HG03571 (cell line): ENCODE measurements at regions not wholly inside any gene's neighbourhood (a gene's known extent, or its start where the extent isn't known, plus 50 kb on each side); places are given as distances from the start of the nearest gene placed in this dataset.
"Not testable (repeated sequence)": the region's sequence is repeated elsewhere in the genome, so short reads cannot be mapped to it uniquely, and the experiment has no call there.

Experiments used
- ATAC-seq: cut with Tn5 transposase; IDR thresholded peaks from one replicate; pipeline ENCODE4 v1.9.1; 2021; ENCODE audit not compliant: unreplicated experiment

DNA sequence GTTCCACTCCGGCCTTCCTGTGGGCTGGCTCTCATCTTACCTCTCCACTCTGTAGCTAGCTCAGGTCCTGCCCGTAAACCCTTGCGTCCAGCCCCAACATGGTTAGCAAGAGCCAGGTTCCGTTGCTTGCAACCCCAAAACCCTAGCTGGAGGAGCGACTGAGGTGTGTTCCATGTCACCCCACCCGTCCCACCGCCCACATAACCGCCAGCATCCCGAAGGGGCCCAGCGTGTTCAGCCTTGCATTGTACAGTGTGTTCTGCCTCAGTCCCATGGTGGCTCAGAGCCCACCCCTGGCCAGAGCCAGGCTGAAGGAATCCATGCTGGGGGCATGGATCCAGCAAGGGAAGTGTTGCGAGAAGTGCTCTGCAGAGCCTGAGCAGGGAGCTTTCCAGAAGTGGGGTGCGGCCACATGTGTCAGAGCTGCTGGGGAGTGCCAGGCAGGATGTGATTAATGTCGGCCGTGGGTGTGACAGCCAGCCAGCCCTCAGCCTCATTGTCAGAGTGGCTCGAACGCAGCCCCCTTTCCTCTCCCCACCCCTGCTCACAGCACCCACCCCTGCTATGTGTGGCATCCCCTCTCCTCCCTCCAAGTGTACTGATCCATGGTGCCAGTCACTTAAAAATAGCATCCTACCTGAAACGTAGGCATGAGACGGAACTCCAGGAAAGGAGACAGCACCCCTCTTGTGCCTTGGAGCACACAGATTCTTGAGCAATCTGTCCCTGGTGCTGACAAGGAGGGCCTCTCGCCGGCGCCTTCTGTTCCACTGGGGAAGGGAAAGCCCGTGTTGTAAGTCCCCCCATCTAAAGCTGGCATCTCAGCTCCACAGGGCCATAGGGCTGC, 158.9 kb downstream of the OR4M2 start:
- ATAC-seq, result not testable (repeated sequence)

GRCh38 chr15:22239806-22240180, 159.5 kb downstream of the OR4M2 start:
- no peak for ATAC-seq

DNA sequence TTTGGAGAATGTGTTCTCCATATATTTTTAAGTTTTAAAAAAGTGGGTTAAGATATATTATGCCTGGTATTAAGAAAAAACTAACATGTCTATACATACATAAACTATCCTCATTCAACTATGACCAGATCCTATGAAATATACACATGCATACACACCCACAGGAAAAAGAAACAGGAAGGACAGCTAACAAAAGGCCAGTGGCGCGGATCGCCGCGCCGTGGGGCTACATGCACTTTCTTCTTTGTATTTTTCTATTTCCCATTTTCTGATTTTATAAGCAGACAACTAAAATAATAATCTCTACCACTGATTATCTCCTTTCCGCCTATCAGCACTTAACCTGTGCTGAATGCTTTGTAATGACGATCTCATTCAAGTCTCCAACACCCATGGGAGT, 160.1 kb downstream of the OR4M2 start:
- ATAC-seq, result no peak

DNA sequence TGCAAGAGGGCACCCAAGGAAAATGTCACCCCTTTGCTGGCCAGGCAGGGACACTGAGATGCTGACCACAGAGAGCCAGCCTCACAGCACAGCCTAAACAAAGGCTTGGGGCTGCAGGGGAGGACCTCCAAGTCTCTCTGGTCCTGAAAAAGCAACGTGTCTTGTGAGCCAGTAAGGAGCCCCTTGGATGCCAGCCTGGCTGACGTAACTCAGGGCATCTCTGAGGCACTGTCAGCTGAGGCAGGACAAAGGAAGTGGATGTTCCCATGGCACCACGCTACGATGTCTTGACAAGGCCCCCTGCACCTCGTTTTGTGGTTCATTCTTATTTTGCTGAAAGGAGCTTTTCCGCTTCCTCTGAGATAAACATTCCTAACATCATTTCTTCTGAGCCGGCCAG, 160.7 kb downstream of the OR4M2 start:
- ATAC-seq, result no peak

- no peak for ATAC-seq
These were observed 161.1 kb downstream of the OR4M2 start for GRCh38 chr15:22241451-22241850.

DNA sequence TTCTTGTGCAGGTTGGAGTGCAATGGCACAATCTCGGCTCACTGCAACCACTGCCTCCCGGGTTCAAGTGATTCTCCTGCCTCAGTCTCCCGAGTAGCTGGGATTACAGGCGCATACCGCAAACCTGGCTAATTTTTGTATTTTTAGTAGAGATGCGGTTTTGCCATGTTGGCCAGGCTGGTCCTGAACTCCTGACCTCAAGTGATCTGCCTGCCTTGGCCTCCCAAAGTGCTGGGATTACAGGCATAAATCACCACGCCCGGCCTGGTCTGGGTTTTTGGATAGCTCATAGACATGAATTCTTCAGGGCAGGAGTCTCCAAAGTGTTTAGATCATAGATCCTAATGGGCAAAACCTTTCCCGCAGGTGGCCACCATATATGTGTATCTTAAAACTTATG, 162.0 kb downstream of the OR4M2 start:
- not testable (repeated sequence) for ATAC-seq

DNA sequence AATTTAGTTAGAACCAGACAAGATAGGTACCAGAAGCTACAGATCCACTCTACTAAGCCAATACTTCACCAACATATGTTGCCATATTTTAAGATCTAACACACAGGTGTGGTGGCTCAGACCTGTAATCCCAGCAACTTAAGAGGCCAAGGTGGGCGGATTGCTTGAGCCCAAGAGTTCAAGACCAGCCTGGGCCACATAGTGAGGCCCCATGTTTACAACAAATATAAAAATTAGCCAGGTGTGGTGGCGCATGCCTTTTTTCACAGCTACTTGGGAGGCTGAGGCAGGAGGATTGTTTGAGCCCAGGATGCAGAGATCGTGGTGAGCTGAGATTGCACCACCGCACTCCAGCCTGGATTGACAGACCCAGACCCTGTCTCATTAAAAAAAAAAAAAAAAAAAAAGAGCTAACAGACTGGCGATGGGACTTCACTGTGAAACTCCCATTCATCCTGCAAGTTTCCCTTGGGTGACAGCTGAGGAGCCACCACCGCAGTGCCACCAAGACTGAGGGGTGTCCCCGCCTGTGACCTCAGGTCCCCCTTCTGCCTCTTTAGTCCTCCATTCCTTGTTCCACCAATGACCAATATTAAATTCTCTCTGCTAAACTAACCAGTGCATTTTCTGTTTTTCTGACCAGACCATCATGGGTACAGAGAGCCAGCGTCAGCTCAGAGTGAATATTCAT, 163.3 kb downstream of the OR4M2 start:
- ATAC-seq, result no peak

DNA sequence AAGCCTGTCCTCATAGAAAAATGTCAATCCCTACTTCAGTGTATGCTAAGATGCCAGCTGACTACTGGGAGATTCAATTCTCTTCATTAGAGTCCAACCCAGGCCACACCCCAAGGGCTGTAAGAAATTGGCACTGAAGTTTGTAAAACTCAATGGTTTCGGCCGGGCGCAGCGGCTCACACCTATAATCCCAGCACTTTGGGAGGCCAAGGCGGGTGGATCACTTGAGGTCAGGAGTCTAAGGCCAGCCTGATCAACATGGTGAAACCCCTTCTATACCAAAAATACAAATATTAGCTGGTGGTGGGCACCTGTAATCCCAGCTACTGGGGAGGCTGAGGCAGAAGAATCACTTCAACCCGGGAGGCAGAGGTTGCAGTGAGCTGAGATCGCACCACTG, 169.2 kb downstream of the OR4M2 start:
- not testable (repeated sequence) for ATAC-seq

DNA sequence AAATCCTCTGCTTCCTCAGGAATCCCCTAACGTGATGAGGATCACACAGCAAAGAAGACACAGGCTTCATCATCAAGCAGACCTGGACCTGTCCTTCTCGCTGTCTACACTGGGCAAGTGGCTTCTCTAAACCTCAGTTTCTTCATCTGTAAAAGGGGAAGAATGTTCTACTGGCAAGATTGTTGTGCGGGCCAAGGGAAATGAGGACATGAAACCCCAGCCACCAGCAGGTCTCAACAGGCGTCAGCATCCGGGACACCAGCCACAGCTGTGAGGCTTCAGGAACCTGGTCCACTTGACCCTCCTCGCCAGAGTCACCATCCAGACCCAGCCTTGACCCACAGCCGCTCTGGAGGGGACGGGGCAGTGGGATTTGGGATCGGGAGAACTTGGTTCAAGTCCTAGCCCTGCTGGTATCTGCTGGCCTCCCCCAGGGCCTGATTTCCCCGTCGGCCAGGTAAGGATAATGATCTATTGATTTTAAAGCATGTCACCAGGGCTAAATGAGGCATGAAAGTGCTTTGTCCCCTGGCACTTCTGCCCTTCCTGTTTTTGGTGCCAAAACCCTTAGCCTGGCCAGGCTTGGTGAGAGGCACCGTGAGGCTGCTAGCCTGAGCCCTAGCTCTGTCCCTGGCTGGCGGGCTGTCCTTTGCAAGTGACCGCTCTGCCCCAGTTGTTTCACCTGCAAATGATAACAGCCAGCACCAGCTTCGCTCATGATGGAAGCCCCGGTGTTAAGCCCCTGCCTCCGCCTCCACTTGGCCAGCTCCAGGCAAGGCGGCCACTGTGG, 170.4 kb downstream of the OR4M2 start:
- not testable (repeated sequence) for ATAC-seq

GRCh38 chr15:22251422-22251821, 171.1 kb downstream of the OR4M2 start:
- no peak for ATAC-seq

DNA sequence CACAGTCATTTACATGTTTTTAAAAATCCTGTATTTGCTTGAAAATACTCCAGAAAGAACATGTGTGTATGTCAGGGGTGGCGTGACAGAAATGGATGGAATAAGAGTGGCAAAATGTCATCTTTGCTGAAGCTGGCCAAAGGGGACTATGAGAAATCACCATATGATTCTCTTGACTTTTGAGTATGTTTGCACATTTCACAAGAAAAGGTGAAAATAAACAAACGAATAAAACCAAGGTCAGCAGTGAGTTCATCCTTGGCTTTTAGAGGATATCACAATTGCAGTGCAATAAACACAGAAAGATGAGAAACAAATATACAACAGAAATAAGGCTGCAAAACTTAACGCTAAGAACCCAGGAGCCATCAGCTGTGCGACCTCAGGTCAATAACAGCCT, 171.7 kb downstream of the OR4M2 start:
- ATAC-seq, result not testable (repeated sequence)

- not testable (repeated sequence) for ATAC-seq
These were observed 172.2 kb downstream of the OR4M2 start for GRCh38 chr15:22252521-22252920.

- ATAC-seq, result not testable (repeated sequence)
These were observed 172.8 kb downstream of the OR4M2 start for GRCh38 chr15:22253002-22253675.

- no peak for ATAC-seq
These were observed 173.5 kb downstream of the OR4M2 start for GRCh38 chr15:22253676-22254408.

GRCh38 chr15:22254409-22255045, 174.2 kb downstream of the OR4M2 start:
- not testable (repeated sequence) for ATAC-seq

DNA sequence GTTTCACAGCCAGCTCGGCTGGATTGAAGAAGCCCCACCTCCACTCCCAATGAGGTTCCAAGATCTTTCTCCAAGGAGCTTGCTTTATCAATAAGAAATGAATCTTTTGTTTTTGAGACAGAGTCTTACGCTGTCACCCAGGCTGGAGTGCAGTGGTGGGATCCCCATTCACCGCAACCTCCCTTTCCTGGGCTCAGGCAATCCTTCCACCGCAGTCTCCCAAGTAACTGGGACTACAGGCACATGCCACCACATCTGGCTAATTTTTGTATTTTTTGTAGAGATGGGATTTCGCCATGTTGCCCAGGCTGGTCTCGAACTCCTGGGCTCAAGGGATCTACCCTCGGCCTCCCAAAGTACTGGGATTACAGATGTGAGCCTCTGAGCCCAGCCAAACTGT, 175.3 kb downstream of the OR4M2 start:
- ATAC-seq, result not testable (repeated sequence)

- not testable (repeated sequence) for ATAC-seq
These were observed 176.2 kb downstream of the OR4M2 start for GRCh38 chr15:22256389-22257046.

DNA sequence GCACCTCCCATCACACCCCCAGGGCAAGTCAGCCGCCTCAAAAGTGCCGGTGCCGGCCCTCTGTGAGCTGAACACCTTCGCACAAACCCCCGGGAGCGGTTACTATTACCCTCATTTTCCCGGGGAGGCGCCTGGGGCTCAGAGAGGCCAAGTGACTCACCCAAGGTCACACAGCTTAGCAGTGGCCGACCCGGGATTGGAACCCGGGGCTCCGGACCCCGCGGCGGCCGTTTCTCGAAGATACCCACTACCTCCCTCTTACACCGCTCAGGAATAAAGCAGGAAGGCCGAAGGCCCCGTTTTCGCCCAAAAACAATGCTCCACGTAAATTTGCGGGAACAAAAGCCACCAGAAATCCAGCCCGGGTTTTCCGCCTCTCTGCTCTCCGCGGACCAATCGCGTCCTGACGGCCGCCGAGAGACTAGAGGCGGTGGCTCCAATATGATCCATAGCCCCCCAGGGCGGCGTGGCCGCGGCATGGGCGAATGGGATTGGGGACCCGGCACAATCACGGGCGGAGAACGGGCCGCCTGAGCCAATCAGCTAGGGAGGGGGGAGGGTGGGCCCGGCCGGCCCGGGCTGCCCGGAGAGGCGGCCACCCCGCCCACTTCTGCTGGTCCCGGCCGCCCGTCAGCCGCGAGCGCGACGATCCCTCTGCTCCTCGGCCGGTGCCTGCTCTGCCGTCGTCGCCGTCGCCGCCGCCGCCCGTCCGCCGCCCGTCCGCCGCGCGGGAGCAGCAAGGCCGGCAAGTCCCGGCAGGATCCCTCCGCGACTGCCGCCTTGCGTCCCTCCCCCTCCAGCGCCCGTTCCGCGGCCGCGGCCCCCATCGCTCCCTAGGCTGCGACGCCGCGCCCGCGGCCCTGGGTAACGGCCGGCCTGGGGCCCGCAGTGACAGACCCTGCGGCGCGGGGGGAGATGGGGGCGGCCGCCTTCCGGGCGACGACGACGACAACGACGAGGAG, 177.0 kb downstream of the OR4M2 start:
- ATAC-seq, result no peak
